SJSA1 (cell line): ENCODE measurements at regions not wholly inside any gene's neighbourhood (a gene's known extent, or its start where the extent isn't known, plus 50 kb on each side); places are given as distances from the start of the nearest gene placed in this dataset.

Source experiments
- DNase-seq, 2 experiments: peaks; one replicate each; pipeline ENCODE4 v3.0.0-alpha.2; 2015 to 2020; ENCODE audit warnings: low spot score in 2 of 2, low read depth in 1 of 2
- H3K27ac ChIP-seq: fragments of 250-450 bp; sonication (Bioruptor Pico); 2 replicates; pipeline ENCODE4 v1.5.1; 2020; ENCODE audit warnings: mild to moderate bottlenecking, moderate library complexity
- H3K27me3 ChIP-seq: fragments of 250-450 bp; sonication (Bioruptor Pico); replicated peaks from 2 replicates; pipeline ENCODE4 v1.5.1; 2020; ENCODE audit warnings: mild to moderate bottlenecking, moderate library complexity
- H3K36me3 ChIP-seq: fragments of 250-450 bp; sonication (Bioruptor Pico); 2 replicates; pipeline ENCODE4 v1.5.1; 2020; ENCODE audit warnings: mild to moderate bottlenecking
- H3K4me1 ChIP-seq: fragments of 250-450 bp; sonication (Bioruptor Pico); replicated peaks from 2 replicates; pipeline ENCODE4 v1.6.1; 2021; ENCODE audit warnings: mild to moderate bottlenecking
- H3K4me3 ChIP-seq: fragments of 250-450 bp; sonication (Bioruptor Pico); 2 replicates; pipeline ENCODE4 v1.5.1; 2020; ENCODE audit warnings: mild to moderate bottlenecking
- H3K9me3 ChIP-seq: fragments of 250-450 bp; sonication (Bioruptor Pico); replicated peaks from 2 replicates; pipeline ENCODE4 v1.5.1; 2020; ENCODE audit warnings: mild to moderate bottlenecking

DNA sequence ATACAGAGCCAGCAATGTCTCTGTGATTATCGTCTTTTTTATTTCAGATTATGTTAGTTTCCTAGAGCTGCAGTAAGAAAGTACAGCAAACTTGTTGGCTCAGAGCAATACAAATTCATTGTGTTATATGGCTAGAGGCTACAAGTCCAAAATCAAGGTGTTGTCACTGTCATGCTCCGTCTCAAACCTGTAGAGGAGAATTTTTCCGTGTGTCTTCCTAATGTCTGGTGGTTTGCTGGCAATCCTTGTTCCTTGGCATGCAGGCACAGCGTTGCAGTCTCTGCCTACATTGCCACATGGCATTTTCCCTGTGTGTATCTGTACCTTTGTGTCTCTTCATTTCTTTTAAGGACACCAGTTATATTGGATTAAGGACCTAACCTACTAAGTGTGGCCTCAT lies 244.4 kb downstream of the LRRIQ3 start:
- Histone ChIP-seq H3K4me3 (no peak overlapping the region), H3K9me3 (no peaks in the 10 kb centered on the region), H3K27ac (no peak overlapping the region), H3K27me3 (no peaks in the 10 kb centered on the region), H3K4me1 (no peaks in the 10 kb centered on the region), H3K36me3 (no peaks in the 10 kb centered on the region)
- DNase-seq, result no peak

DNA sequence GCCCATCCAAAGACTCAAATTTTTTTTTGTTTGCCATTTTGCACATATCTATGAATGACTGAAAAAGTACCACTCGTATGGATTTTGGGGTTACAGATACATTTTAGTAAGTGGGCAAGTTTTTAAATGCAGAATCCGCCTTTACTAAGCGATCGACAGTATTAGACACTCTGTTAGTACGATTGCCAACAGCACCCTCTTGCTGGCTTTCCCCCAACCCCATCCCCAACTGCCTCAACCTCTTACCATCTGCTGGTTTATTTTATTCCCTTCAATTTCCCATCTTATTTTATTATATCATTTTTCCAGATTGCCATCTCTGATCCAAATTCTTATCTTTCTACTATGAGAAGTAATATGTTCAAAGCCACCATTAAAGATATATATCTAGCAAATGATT lies 244.8 kb downstream of the LRRIQ3 start:
- no peaks in the 10 kb centered on the region for H3K4me1 ChIP-seq
- H3K4me3 ChIP-seq, result no peak overlapping the region
- H3K27ac ChIP-seq, result no peak overlapping the region
- no peaks in the 10 kb centered on the region for H3K36me3 ChIP-seq
- no peaks in the 10 kb centered on the region for H3K9me3 ChIP-seq
- no peaks in the 10 kb centered on the region for H3K27me3 ChIP-seq
- DNase-seq, result no peak

- Histone ChIP-seq H3K27me3 (no peaks in the 10 kb centered on the region), H3K4me1 (no peaks in the 10 kb centered on the region), H3K36me3 (no peaks in the 10 kb centered on the region), H3K9me3 (no peaks in the 10 kb centered on the region), H3K4me3 (no peak overlapping the region), H3K27ac (no peak overlapping the region)
- no peak for DNase-seq
Observed at GRCh38 chr1:73948055-73948454, 249.9 kb downstream of the LRRIQ3 start.

GRCh38 chr1:73947009-73947408 lies 251.0 kb downstream of the LRRIQ3 start:
- Histone ChIP-seq H3K36me3 (no peaks in the 10 kb centered on the region), H3K27me3 (no peaks in the 10 kb centered on the region), H3K27ac (no peak overlapping the region), H3K4me1 (no peaks in the 10 kb centered on the region), H3K4me3 (no peak overlapping the region), H3K9me3 (no peaks in the 10 kb centered on the region)
- no peak for DNase-seq

DNA sequence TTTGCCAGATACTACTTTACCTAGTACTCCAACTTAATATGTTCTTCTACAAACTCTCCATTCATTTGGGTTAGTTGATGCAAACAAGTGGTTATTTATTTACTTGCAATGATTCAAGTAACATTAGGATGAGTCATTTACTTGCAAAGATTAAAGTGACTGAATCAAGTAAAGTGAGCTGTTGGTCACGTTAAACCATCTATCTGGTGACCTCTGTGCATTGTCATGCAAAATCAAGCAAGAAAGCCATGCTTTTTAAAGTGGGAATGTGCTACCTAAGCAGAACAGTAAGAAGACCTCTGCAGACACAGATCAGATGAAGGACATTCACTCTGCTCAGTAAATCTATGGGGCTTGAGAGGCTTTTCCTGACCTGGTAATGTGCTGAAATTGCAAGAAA lies 254.7 kb downstream of the LRRIQ3 start:
- no peak for DNase-seq
- no peaks in the 10 kb centered on the region for H3K36me3 ChIP-seq
- H3K27me3 ChIP-seq, result no peaks in the 10 kb centered on the region

DNA sequence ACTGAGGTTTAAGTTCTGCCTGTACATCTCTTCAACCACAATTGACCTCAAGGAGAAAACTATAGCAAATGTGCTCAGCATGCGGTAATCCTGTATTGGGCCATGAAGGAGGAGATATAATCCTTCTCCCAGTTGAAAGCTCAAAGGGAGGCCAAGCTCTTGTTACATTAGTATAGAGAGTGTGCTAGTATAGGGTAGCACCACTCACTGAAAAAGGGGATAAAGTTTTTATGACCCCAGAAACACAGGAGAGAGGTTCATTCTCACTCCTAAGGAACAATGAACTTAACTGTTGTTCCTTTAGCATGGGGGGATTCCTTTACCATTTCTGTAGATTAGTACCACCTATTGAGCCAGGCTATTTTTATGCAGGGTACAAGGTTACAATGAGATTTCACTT lies 267.7 kb downstream of the LRRIQ3 start:
- H3K27me3 ChIP-seq, result no peaks in the 10 kb centered on the region
- no peaks in the 10 kb centered on the region for H3K4me1 ChIP-seq
- no peak overlapping the region for H3K27ac ChIP-seq
- no peaks in the 10 kb centered on the region for H3K9me3 ChIP-seq
- no peaks in the 10 kb centered on the region for H3K36me3 ChIP-seq
- no peak for DNase-seq
- no peak overlapping the region for H3K4me3 ChIP-seq

More for the DNA sequence above, 254.7 kb downstream of the LRRIQ3 start:
- Histone ChIP-seq H3K9me3 (no peaks in the 10 kb centered on the region), H3K4me1 (no peaks in the 10 kb centered on the region), H3K27ac (no peak overlapping the region), H3K4me3 (no peak overlapping the region)

GRCh38 chr1:73914951-73915350 lies 283.0 kb downstream of the LRRIQ3 start:
- Histone ChIP-seq H3K27ac (no peak overlapping the region), H3K4me3 (no peak overlapping the region), H3K27me3 (no peaks in the 10 kb centered on the region), H3K36me3 (no peaks in the 10 kb centered on the region), H3K4me1 (no peaks in the 10 kb centered on the region), H3K9me3 (no peaks in the 10 kb centered on the region)
- no peak for DNase-seq

DNA sequence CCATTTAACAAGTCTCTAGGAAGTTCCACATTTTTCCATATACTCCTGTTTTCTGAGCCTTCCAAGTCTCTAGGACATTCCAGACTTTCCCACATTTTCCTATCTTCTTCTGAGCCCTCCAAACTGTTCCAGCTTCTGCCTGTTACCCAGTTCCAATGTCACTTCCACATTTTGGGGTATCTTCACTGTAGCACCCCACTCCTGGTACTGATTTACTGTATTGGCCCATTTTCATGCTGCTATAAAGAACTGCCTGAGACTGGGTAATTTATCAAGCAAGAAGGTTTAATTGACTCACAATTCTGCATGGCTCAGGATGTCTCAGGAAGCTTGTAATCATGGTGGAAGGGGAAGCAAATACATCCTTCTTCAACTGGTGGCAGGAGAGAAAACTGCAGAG lies 285.0 kb downstream of the LRRIQ3 start:
- Histone ChIP-seq H3K4me1 (no peaks in the 10 kb centered on the region), H3K27me3 (no peaks in the 10 kb centered on the region), H3K36me3 (no peaks in the 10 kb centered on the region), H3K27ac (no peak overlapping the region), H3K9me3 (no peaks in the 10 kb centered on the region), H3K4me3 (no peak overlapping the region)
- DNase-seq, result no peak

GRCh38 chr1:73911849-73912248 lies 286.1 kb downstream of the LRRIQ3 start:
- H3K4me3 ChIP-seq, result no peak overlapping the region
- H3K27ac ChIP-seq, result no peak overlapping the region
- no peaks in the 10 kb centered on the region for H3K4me1 ChIP-seq
- DNase-seq, result no peak
- no peaks in the 10 kb centered on the region for H3K27me3 ChIP-seq
- H3K9me3 ChIP-seq, result no peaks in the 10 kb centered on the region
- no peaks in the 10 kb centered on the region for H3K36me3 ChIP-seq

DNA sequence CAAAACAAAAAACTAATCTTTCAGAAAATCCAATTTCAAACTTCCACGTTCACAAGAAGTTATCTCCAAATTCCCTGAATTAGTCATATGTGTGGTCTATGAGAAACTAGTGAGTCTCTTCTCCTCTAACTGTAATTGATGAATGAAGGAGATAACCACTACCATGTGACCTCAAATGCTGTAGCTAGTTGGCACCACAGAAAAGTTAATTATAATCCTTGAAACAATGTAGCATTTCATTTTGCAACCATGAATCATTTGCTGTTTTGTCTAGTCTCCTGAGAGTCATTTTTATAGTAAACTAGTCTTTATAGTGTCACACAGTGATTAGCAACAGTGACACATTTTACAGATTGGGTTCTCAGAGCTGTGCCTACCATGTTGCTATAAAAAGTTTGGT lies 287.5 kb downstream of the LRRIQ3 start:
- H3K27ac ChIP-seq, result no peak overlapping the region
- DNase-seq, result no peak
- H3K4me1 ChIP-seq, result no peaks in the 10 kb centered on the region
- no peaks in the 10 kb centered on the region for H3K36me3 ChIP-seq
- H3K27me3 ChIP-seq, result no peaks in the 10 kb centered on the region
- no peak overlapping the region for H3K4me3 ChIP-seq
- H3K9me3 ChIP-seq, result no peaks in the 10 kb centered on the region

GRCh38 chr1:73910062-73910461 lies 287.9 kb downstream of the LRRIQ3 start:
- no peaks in the 10 kb centered on the region for H3K27me3 ChIP-seq
- H3K9me3 ChIP-seq, result no peaks in the 10 kb centered on the region
- no peaks in the 10 kb centered on the region for H3K36me3 ChIP-seq
- H3K4me3 ChIP-seq, result no peak overlapping the region
- H3K27ac ChIP-seq, result no peak overlapping the region
- no peaks in the 10 kb centered on the region for H3K4me1 ChIP-seq
- DNase-seq, result no peak

- no peaks in the 10 kb centered on the region for H3K4me1 ChIP-seq
- no peak overlapping the region for H3K4me3 ChIP-seq
- DNase-seq, result no peak
Observed at GRCh38 chr1:73909043-73909562, 288.9 kb downstream of the LRRIQ3 start.

DNA sequence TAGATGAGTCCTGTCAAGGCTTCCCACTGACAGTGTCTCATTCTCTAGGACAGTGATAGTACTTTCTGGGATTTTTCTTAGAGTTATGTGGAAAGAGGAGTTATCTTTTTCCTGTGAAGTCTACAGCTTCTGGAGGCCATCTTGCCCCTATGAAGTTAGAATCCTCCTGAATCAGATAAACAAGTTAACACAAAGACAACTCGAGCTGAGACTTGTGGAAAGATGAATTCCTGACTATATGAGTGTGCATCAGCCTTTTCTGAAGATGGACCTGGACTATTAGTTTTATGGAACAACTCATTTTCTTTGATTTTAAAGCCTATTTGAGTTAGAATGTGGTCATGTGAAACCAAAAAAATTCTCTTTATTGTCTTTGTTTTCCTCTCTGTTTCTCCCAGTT lies 290.9 kb downstream of the LRRIQ3 start:
- no peaks in the 10 kb centered on the region for H3K36me3 ChIP-seq
- no peaks in the 10 kb centered on the region for H3K9me3 ChIP-seq
- no peak for DNase-seq
- no peaks in the 10 kb centered on the region for H3K4me1 ChIP-seq
- no peak overlapping the region for H3K27ac ChIP-seq
- no peaks in the 10 kb centered on the region for H3K27me3 ChIP-seq
- H3K4me3 ChIP-seq, result no peak overlapping the region

More at GRCh38 chr1:73909043-73909562, 288.9 kb downstream of the LRRIQ3 start:
- Histone ChIP-seq H3K36me3 (no peaks in the 10 kb centered on the region), H3K27ac (no peak overlapping the region), H3K27me3 (no peaks in the 10 kb centered on the region), H3K9me3 (no peaks in the 10 kb centered on the region)

- no peak overlapping the region for H3K4me3 ChIP-seq
- no peak overlapping the region for H3K27ac ChIP-seq
- no peaks in the 10 kb centered on the region for H3K27me3 ChIP-seq
- DNase-seq, result no peak
- H3K36me3 ChIP-seq, result no peaks in the 10 kb centered on the region
- H3K4me1 ChIP-seq, result no peaks in the 10 kb centered on the region
- no peaks in the 10 kb centered on the region for H3K9me3 ChIP-seq
Observed at GRCh38 chr1:73903092-73903491, 294.9 kb downstream of the LRRIQ3 start.

GRCh38 chr1:73901738-73902137 lies 296.2 kb downstream of the LRRIQ3 start:
- Histone ChIP-seq H3K4me1 (no peaks in the 10 kb centered on the region), H3K4me3 (no peak overlapping the region), H3K36me3 (no peaks in the 10 kb centered on the region), H3K27ac (no peak overlapping the region), H3K27me3 (no peaks in the 10 kb centered on the region), H3K9me3 (no peaks in the 10 kb centered on the region)
- no peak for DNase-seq
